NT2/D1 (cell line): ENCODE measurements at regions not wholly inside any gene's neighbourhood (a gene's known extent, or its start where the extent isn't known, plus 50 kb on each side); places are given as distances from the start of the nearest gene placed in this dataset.
"Not testable (repeated sequence)": the region's sequence is repeated elsewhere in the genome, so short reads cannot be mapped to it uniquely, and the experiment has no call there.

Experiments used
- DNase-seq: peaks from one replicate; pipeline ENCODE4 v3.0.0-alpha.2; 2011; ENCODE audit warnings: low read depth, low spot score
- H3K27me3 ChIP-seq: 2 replicates; pipeline ENCODE4 v1.6.0; 2011; ENCODE audit warnings: mild to moderate bottlenecking; ENCODE audit not compliant: insufficient read length, insufficient read depth
- H3K36me3 ChIP-seq: 2 replicates; pipeline ENCODE4 v1.6.1; 2011; ENCODE audit warnings: mild to moderate bottlenecking, low read length, mixed read lengths; ENCODE audit not compliant: insufficient read depth, insufficient read length
- H3K4me1 ChIP-seq: 2 replicates; pipeline ENCODE4 v1.5.1; 2011; ENCODE audit not compliant: insufficient read depth, insufficient read length
- H3K4me3 ChIP-seq: 2 replicates; pipeline ENCODE4 v1.5.1; 2011; ENCODE audit warnings: low read depth; ENCODE audit not compliant: insufficient read length
- H3K9ac ChIP-seq: 2 replicates; pipeline ENCODE4 v1.6.0; 2011; ENCODE audit warnings: low read depth; ENCODE audit not compliant: insufficient read length
- H3K9me3 ChIP-seq: 2 replicates; pipeline ENCODE4 v1.5.1; 2011; ENCODE audit warnings: mild to moderate bottlenecking, low read length; ENCODE audit not compliant: insufficient read depth
- SUZ12 ChIP-seq: IDR thresholded peaks from 2 replicates; pipeline ENCODE4 v1.6.1; 2011; ENCODE audit not compliant: insufficient read length, insufficient read depth; ENCODE audit errors: extremely low read depth
- YY1 ChIP-seq: IDR thresholded peaks from 2 replicates; pipeline ENCODE4 v1.6.1; 2011; ENCODE audit not compliant: insufficient read length, insufficient read depth
- ZNF274 ChIP-seq: IDR thresholded peaks from 2 replicates; pipeline ENCODE4 v1.6.1; 2011; ENCODE audit warnings: mild to moderate bottlenecking, low read depth, low read length

DNA sequence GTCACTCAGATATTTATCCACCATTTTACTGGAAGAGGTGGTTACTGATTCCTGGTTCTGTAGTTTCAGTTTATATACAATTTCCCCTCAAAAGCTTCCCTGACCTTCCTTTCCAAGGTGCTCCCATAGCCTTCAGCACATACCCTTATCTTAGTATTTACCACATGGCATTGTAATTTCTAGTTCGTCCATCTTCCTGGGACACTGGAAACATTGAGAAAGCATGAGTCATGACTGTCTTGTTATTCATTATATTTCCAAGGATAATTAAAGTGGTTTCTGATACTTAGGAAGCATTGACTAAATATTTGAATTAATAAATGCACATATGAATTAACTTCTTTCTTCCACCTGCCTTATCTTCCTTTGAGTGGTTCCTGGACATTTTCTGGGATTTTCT, 203.8 kb downstream of the ETAA1 start:
- TF ChIP-seq YY1 (no peak), SUZ12 (no peak), ZNF274 (no peak)
- H3K27me3 ChIP-seq, result no peaks in the 10 kb centered on the region
- H3K4me1 ChIP-seq, result no peaks in the 10 kb centered on the region
- DNase-seq, result no peak
- H3K9ac ChIP-seq, result no peak overlapping the region
- no peaks in the 10 kb centered on the region for H3K9me3 ChIP-seq
- H3K36me3 ChIP-seq, result no peaks in the 10 kb centered on the region
- H3K4me3 ChIP-seq, result no peak overlapping the region

- H3K36me3 ChIP-seq, result no peaks in the 10 kb centered on the region
These were observed 207.2 kb downstream of the ETAA1 start for GRCh38 chr2:67604360-67604759.

DNA sequence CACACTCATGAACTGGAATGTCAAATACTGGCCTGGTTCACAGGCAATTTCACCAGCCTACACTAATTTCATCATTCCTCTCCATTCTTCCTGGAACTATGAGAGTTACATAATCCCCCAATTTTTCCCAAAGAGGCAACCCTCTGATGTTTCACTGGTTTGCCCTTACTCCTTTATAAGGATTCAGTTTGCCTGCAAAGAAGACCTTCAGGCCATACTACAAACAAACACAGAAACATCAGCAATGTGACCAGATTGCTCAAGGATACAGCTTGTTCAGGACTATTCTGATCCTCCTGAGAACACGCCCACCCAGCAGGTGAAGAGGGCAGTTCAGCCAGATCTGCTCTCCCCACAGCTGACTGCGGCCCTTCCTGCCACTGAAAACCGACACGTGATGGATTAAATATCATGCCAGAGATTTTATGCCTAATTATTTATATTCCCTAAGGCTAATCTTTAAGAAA, 215.5 kb downstream of the ETAA1 start:
- TF ChIP-seq SUZ12 (no peak), ZNF274 (no peak), YY1 (no peak)

More at GRCh38 chr2:67604360-67604759, 207.2 kb downstream of the ETAA1 start:
- H3K9ac ChIP-seq, result no peak overlapping the region
- no peak overlapping the region for H3K4me3 ChIP-seq
- H3K4me1 ChIP-seq, result no peaks in the 10 kb centered on the region
- no peak for DNase-seq
- H3K9me3 ChIP-seq, result no peaks in the 10 kb centered on the region
- no peaks in the 10 kb centered on the region for H3K27me3 ChIP-seq
- TF ChIP-seq YY1, result no peak
- TF ChIP-seq SUZ12, result no peak
- TF ChIP-seq ZNF274, result no peak

DNA sequence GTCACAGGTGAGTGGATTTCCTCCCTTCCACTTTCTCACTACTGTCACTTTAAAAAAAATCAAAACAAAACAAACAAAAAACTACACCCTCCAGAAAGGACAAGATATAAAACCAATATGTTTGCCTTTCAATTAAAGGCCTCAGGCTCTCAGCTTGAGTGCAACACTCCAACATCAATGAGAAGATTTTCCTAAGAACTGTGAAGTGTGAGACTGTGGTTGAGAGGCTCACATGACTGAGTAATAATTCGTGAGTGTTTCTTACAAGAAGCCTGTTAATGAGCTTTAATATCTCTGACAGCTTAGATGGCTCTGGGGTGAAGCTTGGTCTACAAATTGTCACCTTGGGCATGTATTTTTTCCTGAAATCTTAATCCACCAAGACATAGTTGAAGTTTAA, 216.1 kb downstream of the ETAA1 start:
- no peak for DNase-seq

More for the DNA sequence above, 215.5 kb downstream of the ETAA1 start:
- H3K9me3 ChIP-seq, result no peaks in the 10 kb centered on the region
- no peak overlapping the region for H3K9ac ChIP-seq
- no peaks in the 10 kb centered on the region for H3K4me1 ChIP-seq
- no peaks in the 10 kb centered on the region for H3K36me3 ChIP-seq
- no peaks in the 10 kb centered on the region for H3K27me3 ChIP-seq
- H3K4me3 ChIP-seq, result no peak overlapping the region
- DNase-seq, result no peak

GRCh38 chr2:67614454-67614853, 217.3 kb downstream of the ETAA1 start:
- Histone ChIP-seq H3K36me3 (no peaks in the 10 kb centered on the region), H3K27me3 (no peaks in the 10 kb centered on the region), H3K9ac (no peak overlapping the region), H3K4me1 (no peaks in the 10 kb centered on the region), H3K4me3 (no peak overlapping the region), H3K9me3 (no peaks in the 10 kb centered on the region)
- no peak for DNase-seq
- TF ChIP-seq SUZ12 (no peak), ZNF274 (no peak), YY1 (no peak)

More for the DNA sequence above, 216.1 kb downstream of the ETAA1 start:
- no peaks in the 10 kb centered on the region for H3K27me3 ChIP-seq
- H3K4me1 ChIP-seq, result no peaks in the 10 kb centered on the region
- no peak overlapping the region for H3K4me3 ChIP-seq
- no peaks in the 10 kb centered on the region for H3K9me3 ChIP-seq
- no peak overlapping the region for H3K9ac ChIP-seq
- TF ChIP-seq YY1 (no peak), SUZ12 (no peak)
- no peaks in the 10 kb centered on the region for H3K36me3 ChIP-seq

DNA sequence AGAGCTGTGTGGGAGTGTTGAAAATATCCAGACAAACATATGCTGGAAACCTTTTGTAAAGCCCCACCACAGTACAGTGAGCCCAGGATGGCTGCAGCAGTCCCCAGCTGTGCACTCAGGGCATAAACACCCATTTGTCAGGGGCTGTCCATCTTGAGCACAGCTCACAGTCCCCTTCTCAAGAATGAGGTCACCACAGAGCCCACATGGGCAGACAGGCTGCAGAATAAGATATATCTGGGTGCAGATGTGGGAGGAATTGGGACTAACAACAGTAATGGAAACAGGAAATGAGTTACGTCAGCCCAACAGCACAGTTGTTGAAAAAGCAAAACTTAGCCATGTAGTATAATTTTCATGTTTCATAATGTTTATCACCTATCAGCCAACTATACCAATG, 219.6 kb downstream of the ETAA1 start:
- no peak for TF ChIP-seq ZNF274
- no peak for TF ChIP-seq SUZ12
- TF ChIP-seq YY1, result no peak
- Histone ChIP-seq H3K27me3 (no peaks in the 10 kb centered on the region), H3K9me3 (no peaks in the 10 kb centered on the region), H3K36me3 (no peaks in the 10 kb centered on the region), H3K9ac (no peak overlapping the region), H3K4me3 (no peak overlapping the region), H3K4me1 (no peaks in the 10 kb centered on the region)
- no peak for DNase-seq

DNA sequence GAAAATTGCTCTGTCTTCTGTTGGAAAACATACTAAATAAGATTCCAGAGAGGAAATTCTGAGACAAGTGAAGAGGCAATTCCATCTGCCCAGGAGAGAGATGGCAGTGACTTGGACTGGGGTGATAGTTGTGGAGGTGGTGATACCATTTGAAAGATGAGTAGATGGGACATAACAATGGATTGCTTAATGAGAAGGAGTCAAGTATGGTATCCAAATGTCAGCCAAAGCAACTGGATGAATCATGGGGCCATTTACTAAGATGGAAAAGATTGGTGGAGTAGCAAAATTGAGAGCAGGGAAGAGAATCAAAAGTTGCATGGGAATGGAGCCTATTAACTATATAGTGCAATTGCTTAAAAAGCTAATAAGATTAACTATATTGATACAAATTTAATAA, 222.1 kb downstream of the ETAA1 start:
- no peak for DNase-seq
- Histone ChIP-seq H3K9me3 (no peaks in the 10 kb centered on the region), H3K4me3 (no peak overlapping the region), H3K27me3 (no peaks in the 10 kb centered on the region), H3K9ac (no peak overlapping the region), H3K36me3 (no peaks in the 10 kb centered on the region), H3K4me1 (no peaks in the 10 kb centered on the region)
- TF ChIP-seq ZNF274 (no peak), YY1 (no peak), SUZ12 (no peak)

GRCh38 chr2:67623741-67624140, 226.6 kb downstream of the ETAA1 start:
- H3K4me3 ChIP-seq, DNase-seq, H3K4me1 ChIP-seq, H3K36me3 ChIP-seq, H3K27me3 ChIP-seq, H3K9ac ChIP-seq, H3K9me3 ChIP-seq: not testable (repeated sequence)
